Occipital lobe (tissue), 1 donor: ENCODE measurements at regions not wholly inside any gene's neighbourhood (a gene's known extent, or its start where the extent isn't known, plus 50 kb on each side); places are given as distances from the start of the nearest gene placed in this dataset.
"Not testable (repeated sequence)": the region's sequence is repeated elsewhere in the genome, so short reads cannot be mapped to it uniquely, and the experiment has no call there.

Experiments used
- DNase-seq: peaks from one replicate; lab custom pipeline; 2025; lab: John Stamatoyannopoulos, UW

DNA sequence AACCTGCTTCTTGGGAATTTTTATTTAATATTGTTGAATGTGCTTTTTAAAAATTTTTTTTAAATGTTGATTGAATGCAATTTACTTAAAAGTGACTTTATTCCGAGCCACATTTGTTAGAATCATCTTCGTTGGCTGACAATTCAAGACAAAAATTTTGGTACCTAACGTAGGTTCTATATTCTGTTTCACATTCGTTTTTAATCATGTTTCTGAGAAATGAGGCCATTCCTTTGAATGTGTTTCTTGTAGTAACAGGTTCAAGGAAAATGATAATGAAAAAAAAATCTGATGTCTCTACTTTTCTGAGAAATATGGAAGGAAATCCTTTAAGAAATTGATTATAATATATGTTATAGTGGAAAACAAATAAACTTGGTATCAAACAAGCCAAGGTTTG, 92.3 kb upstream of the DCLK2 start:
- DNase-seq, result no peak

DNA sequence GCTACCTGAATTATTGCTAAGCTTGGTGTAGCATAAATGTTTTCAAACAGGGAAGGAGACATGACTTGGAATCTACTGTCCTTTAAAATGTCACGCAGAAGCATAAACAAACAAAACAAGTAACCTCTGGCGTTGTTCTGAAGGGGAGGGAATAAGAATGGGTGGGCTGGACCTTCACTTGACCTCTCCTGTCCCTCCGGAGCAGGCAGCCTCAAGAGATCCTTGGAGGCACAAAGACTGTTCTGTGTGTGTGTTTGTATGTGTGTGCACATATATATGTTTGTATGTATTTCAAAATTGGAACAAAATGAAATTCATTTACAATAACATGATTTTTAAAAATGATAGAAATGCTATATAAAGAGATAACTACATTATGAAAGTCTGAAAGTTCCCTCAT, 91.3 kb upstream of the DCLK2 start:
- no peak for DNase-seq

GRCh38 chr4:149987330-149988086, 90.7 kb upstream of the DCLK2 start:
- no peak for DNase-seq

DNA sequence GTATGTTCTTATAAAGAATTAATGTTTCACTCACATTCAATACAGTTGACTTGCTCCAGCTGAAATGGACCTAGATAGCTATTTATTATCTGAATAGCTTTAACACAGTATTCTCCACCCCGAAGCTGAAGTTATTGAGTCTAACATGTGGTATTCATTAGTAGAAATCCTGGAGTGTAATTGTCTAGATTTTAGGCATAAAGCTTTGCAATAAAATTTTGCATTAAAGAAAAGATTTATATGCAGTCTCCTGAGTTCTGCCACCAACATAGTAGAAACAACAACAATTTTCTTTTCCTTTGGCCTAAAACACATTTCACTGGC, 90.2 kb upstream of the DCLK2 start:
- no peak for DNase-seq

- no peak for DNase-seq
Observed at GRCh38 chr4:149993030-149993429, 85.2 kb upstream of the DCLK2 start.

DNA sequence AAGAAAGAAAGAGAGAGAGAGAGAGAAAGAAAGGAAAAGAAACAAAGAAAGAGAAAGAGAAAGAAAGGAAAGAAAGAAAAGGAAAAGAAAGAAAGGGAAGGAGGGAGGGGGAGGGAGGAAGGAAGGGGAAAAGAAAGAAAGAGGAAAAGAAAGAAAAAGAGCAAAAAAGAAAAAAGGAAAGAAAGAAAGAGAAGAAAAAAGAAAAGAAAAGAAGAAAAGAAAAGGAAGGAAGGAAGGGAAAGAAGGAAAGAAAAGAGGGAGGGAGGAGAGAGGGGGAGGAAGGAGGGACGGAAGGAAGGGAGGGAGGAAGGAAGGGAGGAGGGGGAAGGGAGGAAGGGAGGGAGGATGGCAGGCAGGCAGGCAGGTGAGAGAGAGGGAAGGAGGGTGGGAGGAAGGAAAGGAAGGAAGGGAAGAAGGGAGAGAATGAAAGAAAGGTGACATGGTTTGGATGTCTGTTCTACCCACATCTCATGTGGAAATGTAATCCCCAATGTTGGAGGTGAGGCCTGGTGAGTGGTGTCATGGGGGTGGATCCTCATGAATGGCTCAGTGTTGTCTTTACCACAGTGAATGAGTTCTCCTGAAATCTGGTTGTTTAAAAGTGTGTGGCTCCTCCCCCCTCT, 83.0 kb upstream of the DCLK2 start:
- no peak for DNase-seq

DNA sequence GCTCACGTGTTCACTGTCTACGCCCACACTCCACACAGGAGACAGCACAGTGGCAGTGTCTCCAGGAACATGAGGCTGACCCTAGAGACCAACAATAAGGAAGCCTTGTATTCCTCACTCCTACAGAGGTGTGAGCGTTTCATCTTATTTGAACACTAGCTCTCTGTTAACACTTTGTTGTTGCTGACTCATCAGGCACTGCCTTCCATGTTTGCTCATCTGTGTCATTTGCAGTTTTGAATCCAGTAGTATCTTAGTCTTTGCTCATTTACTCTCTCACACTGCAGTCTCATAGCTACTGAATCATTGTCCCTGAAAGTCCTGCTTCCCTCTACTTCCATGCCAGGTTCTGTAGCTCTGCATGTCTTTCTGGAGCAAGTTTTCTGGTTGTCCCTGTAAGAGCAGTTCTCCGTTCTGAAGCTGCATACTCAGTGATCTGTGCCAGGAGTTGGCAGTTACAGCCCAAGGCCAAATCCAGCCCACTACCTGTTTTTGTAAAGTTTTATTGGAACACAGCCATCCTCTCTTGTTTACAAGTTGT, 80.3 kb upstream of the DCLK2 start:
- DNase-seq, result peak; percentile 17

- DNase-seq, result peak; percentile 8
Observed at GRCh38 chr4:149999485-150000074, 78.7 kb upstream of the DCLK2 start.

DNA sequence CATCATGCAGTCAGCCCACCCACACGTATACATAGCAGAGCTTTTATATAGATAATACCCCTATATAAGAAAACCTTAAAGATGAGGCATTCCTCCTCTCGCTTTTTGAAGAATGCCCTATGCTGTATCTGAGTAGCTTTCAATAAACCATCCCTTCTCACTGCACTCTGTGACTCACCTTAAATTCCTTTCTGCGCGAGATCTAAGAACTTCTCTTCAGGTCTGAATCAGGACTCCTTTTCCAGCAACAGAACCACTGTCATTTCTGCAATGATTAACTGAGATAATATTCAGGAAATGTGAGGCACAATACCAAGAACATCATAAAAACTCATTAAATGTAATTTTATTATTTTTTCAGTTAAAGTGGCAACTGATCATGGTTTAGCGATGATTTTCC, 76.4 kb upstream of the DCLK2 start:
- DNase-seq, result no peak

DNA sequence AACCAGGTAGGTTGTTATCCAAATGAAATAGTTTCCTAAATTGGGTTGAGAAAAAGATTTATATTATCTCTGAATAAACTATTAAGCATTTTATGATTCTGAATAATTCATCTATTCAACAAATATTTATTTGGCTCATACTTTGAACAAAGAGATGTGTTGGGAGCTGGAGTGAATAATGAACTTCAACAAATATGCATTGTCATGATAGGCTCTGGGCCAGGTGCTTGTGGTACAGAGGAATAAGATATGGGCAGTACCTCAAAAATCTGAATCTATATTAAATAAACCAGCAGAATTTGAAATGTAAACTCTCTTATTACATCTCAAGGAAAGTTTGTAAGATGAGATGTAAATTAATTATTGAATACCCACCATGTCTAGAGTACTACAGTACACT, 75.7 kb upstream of the DCLK2 start:
- no peak for DNase-seq

DNA sequence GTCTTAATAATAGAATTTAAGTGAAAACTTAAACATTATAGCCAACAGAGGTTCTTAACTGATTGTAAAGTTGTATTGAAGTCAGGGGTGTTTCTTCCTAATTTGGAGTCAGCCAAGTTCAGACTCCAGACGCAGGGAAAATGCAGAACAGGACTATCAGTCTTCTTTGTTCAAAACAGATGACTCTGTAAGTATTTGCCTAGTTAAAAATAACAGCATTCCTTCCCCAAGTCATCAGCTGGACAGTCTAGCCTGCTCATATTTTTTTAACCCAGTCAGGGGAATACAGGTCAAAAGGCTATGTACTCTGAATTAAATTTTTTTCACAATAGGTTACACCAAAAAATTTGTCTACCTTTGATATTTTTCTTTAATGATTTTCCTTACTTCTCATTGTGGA, 73.8 kb upstream of the DCLK2 start:
- no peak for DNase-seq

DNA sequence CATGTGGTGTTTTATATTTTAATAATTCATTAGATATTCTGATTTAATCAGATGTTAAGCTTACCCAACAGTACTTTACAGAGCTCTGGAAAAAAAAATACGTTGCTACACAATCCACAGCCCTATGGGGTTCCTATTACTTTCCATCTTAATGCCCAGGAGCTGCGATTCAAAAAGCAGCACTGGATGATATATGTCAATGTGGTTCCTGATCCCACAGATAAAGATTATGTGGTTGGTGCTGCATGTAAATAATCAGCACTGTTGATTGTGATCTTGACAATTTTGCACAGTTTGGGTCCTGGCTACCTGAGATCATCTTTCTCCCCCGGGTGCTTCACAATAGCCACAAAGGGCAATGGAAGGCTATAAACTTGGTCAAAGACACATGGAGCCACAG, 72.7 kb upstream of the DCLK2 start:
- DNase-seq, result no peak

DNA sequence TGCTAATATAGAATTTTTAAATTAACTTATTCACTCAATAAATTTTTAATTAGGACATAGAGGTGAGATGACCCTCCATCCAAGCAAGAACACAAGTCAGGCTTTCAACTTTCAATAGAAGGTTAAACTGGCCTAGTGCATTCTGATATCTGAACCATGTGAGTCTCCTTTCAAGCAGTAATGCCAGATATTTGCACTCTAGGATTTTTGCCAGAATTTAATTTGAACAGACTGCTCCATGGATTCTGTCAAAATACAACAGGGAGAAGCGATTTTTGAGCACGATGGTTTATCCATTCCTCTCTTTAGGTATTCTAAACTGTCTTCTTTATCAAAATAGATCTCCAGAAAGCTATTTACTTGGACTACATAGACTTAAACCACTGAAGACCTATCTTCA, 72.0 kb upstream of the DCLK2 start:
- no peak for DNase-seq

DNA sequence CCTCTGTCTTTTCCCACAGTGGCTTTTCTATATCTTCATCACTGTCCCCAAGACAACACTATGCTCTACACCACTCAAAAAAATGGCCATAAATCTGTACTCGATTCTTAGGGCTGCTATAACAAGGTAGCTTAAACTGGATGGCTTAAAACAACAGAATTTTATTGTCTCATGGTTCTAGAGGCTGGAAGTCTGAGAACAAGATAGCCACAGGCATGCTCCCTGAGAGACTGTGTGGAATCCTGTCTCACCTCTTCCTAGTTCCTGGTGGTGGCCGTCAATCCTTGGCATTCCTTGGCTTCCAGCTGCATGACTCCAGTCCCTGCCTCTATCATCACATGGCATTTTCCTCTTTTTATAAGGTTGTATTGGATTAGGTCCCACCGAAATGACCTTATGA, 70.7 kb upstream of the DCLK2 start:
- no peak for DNase-seq

DNA sequence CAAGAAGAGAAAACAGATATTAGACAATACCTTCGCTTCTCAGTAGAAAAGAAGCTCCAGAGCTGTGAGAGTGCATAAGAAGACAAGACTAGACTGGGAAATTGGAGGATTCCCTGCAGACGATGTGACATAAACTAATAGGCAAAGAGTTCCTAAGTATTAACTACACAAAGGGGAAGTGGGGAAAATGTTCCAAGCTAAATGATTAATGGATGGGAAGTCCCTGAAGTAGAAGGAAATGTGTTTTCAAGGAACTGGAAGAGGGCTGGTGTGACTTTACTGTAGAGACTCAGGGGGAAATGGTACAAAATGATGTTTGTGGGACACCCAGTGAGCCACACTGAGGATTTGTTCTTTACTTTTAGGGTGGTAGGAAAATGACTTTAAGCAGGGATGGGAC, 69.7 kb upstream of the DCLK2 start:
- DNase-seq, result no peak

DNA sequence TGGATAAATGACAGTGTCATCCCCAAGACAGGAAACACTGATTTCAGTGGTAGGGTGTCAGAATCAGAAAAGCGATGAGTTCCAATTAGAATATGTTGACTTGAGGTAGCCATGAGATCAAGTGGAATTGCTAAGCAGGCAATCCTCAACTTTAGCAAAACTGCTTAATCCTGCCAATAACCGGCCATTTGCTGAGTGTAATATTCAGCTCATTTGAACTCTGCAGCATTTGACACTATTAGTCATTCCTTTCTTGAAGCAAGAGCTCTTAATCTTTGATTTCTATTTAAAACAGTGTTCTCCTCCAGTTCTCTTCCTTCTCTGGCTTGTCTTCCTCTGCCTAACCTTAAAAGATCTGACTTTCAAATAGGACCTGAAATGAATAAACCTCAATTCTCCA, 68.7 kb upstream of the DCLK2 start:
- DNase-seq, result no peak

DNA sequence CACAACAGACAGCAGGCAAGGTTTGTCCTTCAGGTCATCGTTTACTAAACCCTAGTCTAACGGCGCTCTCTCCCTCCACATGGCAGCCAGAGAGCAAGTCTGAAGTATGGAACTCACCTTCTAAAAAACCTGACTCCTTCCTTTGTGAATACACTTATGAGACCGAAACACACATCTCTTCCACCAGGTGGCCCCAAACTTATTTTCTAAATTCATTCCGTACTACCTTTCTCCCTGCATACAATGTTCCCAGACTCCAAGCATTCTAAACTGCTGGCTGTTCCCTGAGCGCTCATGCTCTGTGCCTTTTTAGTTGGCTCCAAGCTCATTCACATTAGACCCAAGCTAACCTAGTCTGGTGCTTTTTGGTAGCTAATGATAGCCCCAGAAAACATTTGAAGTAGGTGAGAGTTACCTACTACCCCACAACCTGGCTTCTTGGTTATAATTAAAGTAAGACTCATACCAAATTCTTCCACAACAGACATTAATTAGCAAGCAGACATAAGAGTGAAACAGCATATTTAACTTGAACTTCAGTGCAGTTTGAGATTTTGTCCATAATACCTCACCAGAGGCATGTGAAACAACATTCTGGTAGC, 67.6 kb upstream of the DCLK2 start:
- peak; percentile 6 for DNase-seq

DNA sequence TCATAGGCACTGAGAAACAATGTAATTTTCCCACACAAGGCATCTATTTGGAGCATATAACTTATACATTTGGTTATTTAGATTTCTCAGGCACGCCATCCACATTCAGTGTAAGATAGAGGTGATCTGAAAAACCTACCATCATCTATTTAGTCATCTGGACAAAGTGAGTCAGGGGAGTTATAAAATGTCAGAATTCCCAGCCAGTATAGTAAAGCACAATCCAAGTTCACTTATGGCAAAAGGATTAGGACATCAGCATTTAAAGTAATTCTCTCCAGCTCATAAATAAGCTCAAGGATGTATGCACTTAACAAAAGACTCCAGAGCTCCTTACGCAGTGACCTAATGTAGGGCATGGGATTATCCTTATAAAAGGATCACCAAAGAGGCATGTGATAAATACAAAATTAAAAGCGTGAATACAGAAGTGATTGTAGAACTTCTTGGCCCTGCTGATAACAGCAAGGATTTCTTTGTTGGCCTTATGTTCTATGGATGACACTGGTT, 65.3 kb upstream of the DCLK2 start:
- DNase-seq, result no peak

GRCh38 chr4:150015910-150016309, 62.3 kb upstream of the DCLK2 start:
- not testable (repeated sequence) for DNase-seq

DNA sequence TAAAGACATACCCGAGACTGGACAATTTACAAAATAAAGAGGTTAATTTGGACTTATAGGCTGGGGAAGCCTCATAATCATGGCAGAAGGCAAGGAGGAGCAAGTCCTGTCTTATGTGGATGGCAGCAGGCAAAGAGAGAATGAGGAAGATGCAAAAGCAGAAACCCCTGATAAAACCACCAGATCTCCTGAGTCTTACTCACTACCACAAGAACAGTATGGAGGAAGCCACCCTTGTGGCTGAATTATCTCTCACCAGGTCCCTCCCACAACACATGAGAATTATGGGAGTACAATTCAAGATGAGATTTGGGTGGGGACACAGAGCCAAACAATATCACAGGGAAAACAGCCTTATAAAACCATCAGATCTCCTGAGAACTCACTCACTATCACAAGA, 61.6 kb upstream of the DCLK2 start:
- not testable (repeated sequence) for DNase-seq

DNA sequence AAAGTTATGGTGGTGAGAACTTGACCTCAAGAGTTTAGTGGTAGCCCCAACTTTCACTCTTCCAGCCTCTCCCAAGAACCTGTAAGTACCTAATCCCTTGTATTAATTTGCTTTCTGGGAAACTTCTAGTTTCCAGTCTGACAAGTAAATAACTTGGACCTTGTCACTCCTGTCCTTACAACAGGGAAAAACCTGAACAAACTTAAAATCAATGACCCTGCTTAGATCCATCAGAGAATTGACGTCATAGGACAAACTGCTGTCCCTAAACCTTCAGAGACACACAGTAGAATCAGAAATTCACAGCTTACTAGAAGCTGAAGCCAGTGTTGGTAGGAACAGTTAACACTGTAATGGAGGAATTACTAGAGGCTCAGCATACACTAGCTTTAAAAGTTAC, 60.0 kb upstream of the DCLK2 start:
- DNase-seq, result no peak

DNA sequence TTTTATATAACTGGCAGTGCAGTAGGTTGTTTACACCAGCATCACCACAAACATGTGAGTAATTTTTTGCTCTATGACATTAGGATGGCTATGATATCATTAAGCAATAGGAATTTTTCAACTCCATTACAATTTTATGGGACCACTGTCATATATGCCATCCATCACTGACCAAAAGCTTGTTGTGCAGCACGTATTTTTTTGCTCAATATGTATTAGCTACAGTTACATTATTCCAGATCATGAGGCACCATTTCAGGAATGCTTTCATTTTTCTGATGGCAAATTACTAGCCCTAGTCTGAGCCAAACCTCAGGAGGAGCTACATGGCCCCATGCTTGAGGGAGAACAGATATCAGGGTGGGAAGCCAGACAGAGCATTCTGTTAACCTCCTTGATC, 56.8 kb upstream of the DCLK2 start:
- DNase-seq, result no peak
